Esophagus squamous epithelium (tissue), 5 donors: ENCODE measurements at regions not wholly inside any gene's neighbourhood (a gene's known extent, or its start where the extent isn't known, plus 50 kb on each side); places are given as distances from the start of the nearest gene placed in this dataset.

Experiments
- DNase-seq: peaks from one replicate; lab custom pipeline; 2025; lab: John Stamatoyannopoulos, UW
- H3K27ac ChIP-seq, 4 donors: fragments of 200-600 bp; sonication (generic); one replicate each; pipeline ENCODE4 v1.5.1; 2016 to 2019; ENCODE audit warnings: mild to moderate bottlenecking in 1 of 4
- H3K27me3 ChIP-seq, 4 donors: fragments of 200-600 bp; sonication (generic); 1 replicate in 3 of 4; 2 replicates in 1 of 4; pipeline versions ENCODE4 v1.5.1 to v1.6.0; 2017 to 2021; ENCODE audit warnings: antibody characterized with exemption in 1 of 4
- H3K36me3 ChIP-seq, 3 donors: fragments of 200-600 bp; sonication (generic); one replicate each; pipeline ENCODE4 v1.5.1; 2016 to 2019
- H3K4me1 ChIP-seq, 3 donors: fragments of 200-600 bp; sonication (generic); one replicate each; pipeline ENCODE4 v1.5.1; 2017 to 2019
- H3K4me3 ChIP-seq, 4 donors: fragments of 200-600 bp; sonication (generic); 1 replicate in 3 of 4; 2 replicates in 1 of 4; pipeline ENCODE4 v1.5.1; 2016 to 2019; ENCODE audit warnings: mild to moderate bottlenecking in 2 of 4, moderate library complexity in 1 of 4
- H3K9me3 ChIP-seq, 3 donors: fragments of 200-600 bp; sonication (generic); one replicate each; pipeline ENCODE4 v1.5.1; 2016 to 2019
- CTCF ChIP-seq, 6 experiments: fragments of 450-650 bp in 4 of 6; fragments of 200-600 bp in 2 of 6; sonication (generic) in 2 of 6; IDR thresholded peaks; one replicate each; pipeline ENCODE4 v1.5.1; 2016 to 2019; ENCODE audit warnings: antibody characterized with exemption in 6 of 6, mild to moderate bottlenecking in 4 of 6, moderate library complexity in 4 of 6
- POLR2A ChIP-seq, 4 donors: fragments of 450-650 bp; IDR thresholded peaks; one replicate each; pipeline ENCODE4 v1.6.1; 2017; ENCODE audit warnings: antibody characterized with exemption in 4 of 4, mild to moderate bottlenecking in 4 of 4, moderate library complexity in 3 of 4
- WGBS, 2 donors: methylation state at CpG; one replicate each; pipeline ENCODE4 v1.1.5; 2018; 5-methylcytosine and 5-hydroxymethylcytosine counted together
- intact Hi-C: fragments of 100-400 bp; cut with DNase I; formaldehyde crosslinking; loops from one replicate; pipeline ENCODE4 v1.15.0; 2022
- donor health status: DM: yes; HTN: yes; CAD: no.

DNA sequence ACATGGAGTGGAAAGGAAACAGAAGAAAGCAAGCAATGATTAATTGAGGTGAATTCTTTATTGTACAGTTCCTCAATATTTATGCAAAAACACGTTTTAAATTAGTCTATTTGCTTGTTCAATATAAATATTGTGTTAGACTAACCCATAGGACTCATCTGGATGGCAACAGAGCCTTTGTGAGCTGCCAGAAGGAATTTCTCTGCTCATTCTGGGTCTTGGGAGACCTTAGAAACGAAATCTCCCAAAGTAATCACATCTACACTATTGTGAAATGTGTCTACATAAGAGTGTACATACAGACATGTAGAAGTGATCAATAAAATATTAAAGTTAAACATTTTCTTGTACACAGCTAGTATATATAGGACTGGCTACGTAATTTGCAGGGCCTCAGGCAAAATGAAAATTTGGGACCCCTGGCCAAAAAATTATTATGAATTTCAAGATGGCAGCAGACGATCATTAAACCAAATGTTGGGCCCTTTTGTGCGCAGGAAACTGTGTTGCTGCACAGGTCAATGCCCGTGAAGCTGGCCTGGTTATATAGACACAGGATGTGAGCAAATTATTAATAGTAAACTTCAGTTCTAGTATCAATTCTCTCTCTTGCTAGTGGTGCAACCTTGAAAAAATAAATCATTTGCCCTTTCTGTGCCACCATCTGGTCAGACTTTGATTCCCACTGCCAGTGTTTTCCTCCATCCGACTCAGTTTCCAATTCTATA is 83.3 kb downstream of the MINAR1 start:
- Histone ChIP-seq H3K4me3 (no peak overlapping the region), H3K36me3 (no peaks in the 10 kb centered on the region), H3K27me3 (peaks cover 0 to 8% (median 0%) of the 10 kb centered on the region in 4 donors), H3K27ac (no peak overlapping the region), H3K9me3 (no peaks in the 10 kb centered on the region), H3K4me1 (no peaks in the 10 kb centered on the region)
- WGBS, 2 donors, result 62 to 68% methylated on average over 7 of the region's 7 CpGs
- TF ChIP-seq POLR2A (IDR thresholded peaks at IDR 0.05) (no peak), CTCF (IDR thresholded peaks at IDR 0.05) (no peak)
- intact Hi-C loops, result no loop called here
- DNase-seq, result no peak

DNA sequence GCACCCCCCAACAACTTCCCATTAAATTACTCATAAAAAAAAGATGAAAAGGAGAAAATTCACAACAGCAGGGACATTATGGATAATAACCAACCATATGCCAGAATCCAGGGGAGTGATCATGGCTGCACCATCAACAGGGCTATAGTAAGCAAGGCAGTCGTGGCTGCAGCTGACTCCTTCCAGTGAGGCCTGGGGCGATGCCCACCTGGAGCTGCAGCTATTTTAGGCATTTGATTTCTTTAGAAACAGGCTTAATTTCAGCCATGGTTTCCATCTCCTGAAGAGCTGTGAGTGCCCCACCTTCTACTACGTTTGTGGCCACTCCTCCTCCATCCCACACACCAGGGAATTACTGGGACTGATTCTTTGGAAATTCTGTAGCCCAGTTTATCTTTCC is 84.0 kb downstream of the MINAR1 start:
- no peaks in the 10 kb centered on the region for H3K4me1 ChIP-seq
- no peak for DNase-seq
- TF ChIP-seq POLR2A (IDR thresholded peaks at IDR 0.05), result no peak
- TF ChIP-seq CTCF (IDR thresholded peaks at IDR 0.05), result no peak
- H3K9me3 ChIP-seq, result no peaks in the 10 kb centered on the region
- intact Hi-C loops, result no loop called here
- WGBS, 2 donors, result 40 to 47% methylated on average over 3 of the region's 3 CpGs
- no peaks in the 10 kb centered on the region for H3K36me3 ChIP-seq
- no peak overlapping the region for H3K27ac ChIP-seq
- no peak overlapping the region for H3K4me3 ChIP-seq
- peaks cover 0 to 8% (median 0%) of the 10 kb centered on the region in 4 donors for H3K27me3 ChIP-seq

GRCh38 chr15:79516646-79517045 is 84.5 kb downstream of the MINAR1 start:
- TF ChIP-seq CTCF (IDR thresholded peaks at IDR 0.05) (no peak), POLR2A (IDR thresholded peaks at IDR 0.05) (no peak)
- no peaks in the 10 kb centered on the region for H3K36me3 ChIP-seq
- no peaks in the 10 kb centered on the region for H3K9me3 ChIP-seq
- no peak overlapping the region for H3K4me3 ChIP-seq
- WGBS, 2 donors, result 51 to 69% methylated on average over 3 of the region's 3 CpGs
- peaks cover 0 to 8% (median 0%) of the 10 kb centered on the region in 4 donors for H3K27me3 ChIP-seq
- no peak for DNase-seq
- intact Hi-C loops, result no loop called here
- H3K27ac ChIP-seq, result no peak overlapping the region
- no peaks in the 10 kb centered on the region for H3K4me1 ChIP-seq

DNA sequence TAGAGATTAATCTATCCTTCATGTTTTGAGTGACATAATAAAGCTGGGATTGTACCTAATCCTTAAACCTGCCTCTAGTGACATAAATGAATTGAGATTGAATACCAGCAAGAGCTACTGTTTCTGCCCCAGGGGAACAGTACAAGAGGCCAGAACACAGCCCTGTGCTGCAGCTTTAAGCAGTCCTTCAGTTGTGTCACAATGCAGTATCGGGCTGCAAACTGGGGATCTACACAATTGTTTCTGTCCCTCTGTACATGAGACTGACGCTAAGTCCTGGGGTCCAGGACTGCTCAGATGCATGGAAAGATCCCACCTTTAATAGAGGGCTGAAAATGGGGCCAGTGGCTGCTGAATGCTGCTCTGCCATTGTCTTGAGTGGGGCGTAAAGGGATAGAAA is 87.5 kb downstream of the MINAR1 start:
- H3K4me1 ChIP-seq, result no peaks in the 10 kb centered on the region
- no peaks in the 10 kb centered on the region for H3K36me3 ChIP-seq
- peaks cover 0 to 8% (median 0%) of the 10 kb centered on the region in 4 donors for H3K27me3 ChIP-seq
- H3K27ac ChIP-seq, result no peak overlapping the region
- TF ChIP-seq CTCF (IDR thresholded peaks at IDR 0.05) (no peak), POLR2A (IDR thresholded peaks at IDR 0.05) (no peak)
- intact Hi-C loops, result no loop called here
- no peak for DNase-seq
- 62 to 100% methylated on average over 1 to 2 of the region's 3 CpGs for WGBS, 2 donors
- no peak overlapping the region for H3K4me3 ChIP-seq
- H3K9me3 ChIP-seq, result no peaks in the 10 kb centered on the region

DNA sequence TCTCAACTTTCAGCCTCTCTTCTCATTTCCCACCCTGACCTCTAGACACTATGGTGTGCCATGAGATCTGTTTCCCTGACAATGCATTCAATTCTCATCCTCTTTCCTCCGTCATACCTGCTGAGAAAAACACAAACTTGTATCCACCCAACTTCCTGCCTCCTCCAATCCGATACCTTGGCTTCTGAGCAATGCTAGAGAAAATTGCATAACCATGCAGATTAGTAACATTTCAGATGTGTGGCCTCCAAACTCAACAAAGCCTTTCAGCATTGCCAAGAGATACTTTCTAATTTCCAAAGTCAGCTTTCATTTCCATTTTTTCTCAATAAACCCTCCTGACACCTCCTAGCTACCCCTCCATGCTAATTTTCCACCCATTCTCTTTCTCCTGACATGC is 88.5 kb downstream of the MINAR1 start:
- H3K9me3 ChIP-seq, result no peaks in the 10 kb centered on the region
- intact Hi-C loops, result no loop called here
- 53 to 63% methylated on average over 2 of the region's 2 CpGs for WGBS, 2 donors
- no peaks in the 10 kb centered on the region for H3K36me3 ChIP-seq
- H3K27ac ChIP-seq, result no peak overlapping the region
- no peak for TF ChIP-seq POLR2A (IDR thresholded peaks at IDR 0.05)
- TF ChIP-seq CTCF (IDR thresholded peaks at IDR 0.05), result no peak
- no peaks in the 10 kb centered on the region for H3K4me1 ChIP-seq
- H3K27me3 ChIP-seq, result peaks cover 0 to 8% (median 0%) of the 10 kb centered on the region in 4 donors
- H3K4me3 ChIP-seq, result no peak overlapping the region
- no peak for DNase-seq
